HG03064 (cell line): ENCODE measurements at regions not wholly inside any gene's neighbourhood (a gene's known extent, or its start where the extent isn't known, plus 50 kb on each side); places are given as distances from the start of the nearest gene placed in this dataset.

ENCODE experiments used
- ATAC-seq: cut with Tn5 transposase; IDR thresholded peaks from one replicate; pipeline ENCODE4 v1.9.1; 2021; ENCODE audit warnings: low read depth; ENCODE audit not compliant: unreplicated experiment

- no peak for ATAC-seq
Measured at GRCh38 chr11:37406651-37407050, 808.6 kb upstream of the RAG2 start.

DNA sequence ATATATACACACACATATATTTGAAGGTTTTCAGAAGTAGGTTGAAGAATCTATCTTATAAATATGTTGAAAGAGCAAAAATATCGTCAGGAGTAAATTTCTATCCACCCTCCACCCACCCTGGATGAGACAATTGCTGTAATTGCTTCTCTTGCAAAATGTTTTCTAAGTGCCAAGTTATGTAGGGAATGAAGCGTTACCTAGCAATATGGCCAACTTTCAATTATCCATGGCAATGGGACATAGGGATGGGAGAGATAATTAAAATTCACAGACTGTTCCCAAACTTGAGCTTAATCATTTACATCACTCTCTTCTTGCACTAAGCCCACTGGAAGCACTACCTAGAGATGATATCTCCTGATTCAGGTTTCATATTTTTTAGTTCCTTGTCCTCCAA is 806.2 kb upstream of the RAG2 start:
- ATAC-seq: no peak

- no peak for ATAC-seq
Measured at GRCh38 chr11:37402663-37403062, 804.6 kb upstream of the RAG2 start.

DNA sequence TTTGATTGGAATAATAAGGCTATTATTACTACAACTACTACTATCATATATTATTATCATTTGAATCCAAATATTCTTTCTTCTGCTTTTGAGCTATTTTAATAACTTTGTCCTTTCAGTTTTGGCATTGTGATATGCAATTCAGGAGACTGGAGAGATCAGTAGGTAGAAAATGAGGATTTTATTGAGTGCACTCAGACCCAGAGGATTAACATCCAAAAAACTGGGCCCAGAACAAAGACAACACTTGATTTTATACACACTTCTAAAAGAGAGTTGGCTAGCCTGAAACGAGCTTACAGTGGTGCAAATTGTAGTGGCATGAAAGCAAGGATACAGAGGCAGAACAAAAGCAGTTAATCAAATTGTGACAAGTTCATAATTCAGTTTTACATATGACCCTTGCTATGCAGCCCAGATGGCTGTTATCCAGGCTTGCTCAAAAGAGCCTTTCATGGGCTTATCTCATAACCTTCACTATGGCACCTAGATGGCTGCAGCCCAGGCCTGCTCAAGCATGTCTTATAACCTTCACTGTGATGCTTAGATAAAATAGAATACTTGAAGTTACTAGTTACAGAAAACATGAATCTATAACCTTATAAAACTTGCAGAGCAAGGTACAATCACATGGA is 796.3 kb upstream of the RAG2 start:
- no peak for ATAC-seq

DNA sequence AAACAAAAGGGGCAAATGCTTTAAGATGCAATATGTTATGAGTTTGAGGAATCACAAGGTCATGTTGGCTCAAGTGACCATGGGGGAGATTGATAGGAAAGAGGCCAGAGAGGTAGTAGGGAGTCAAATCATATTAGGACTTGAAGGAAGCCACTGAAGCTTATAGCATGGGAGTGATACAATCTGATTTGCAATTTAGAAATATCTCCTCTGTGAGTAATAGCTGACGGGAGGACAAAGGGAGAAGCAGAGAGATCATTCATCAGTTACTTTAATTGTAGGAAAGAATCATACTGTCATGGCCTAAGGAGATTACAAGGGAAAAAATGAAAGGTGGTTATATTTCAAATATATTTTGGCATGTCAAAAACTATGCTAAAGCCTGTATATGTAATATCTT is 793.6 kb upstream of the RAG2 start:
- ATAC-seq: no peak

GRCh38 chr11:37390576-37391083 is 792.6 kb upstream of the RAG2 start:
- ATAC-seq: no peak

DNA sequence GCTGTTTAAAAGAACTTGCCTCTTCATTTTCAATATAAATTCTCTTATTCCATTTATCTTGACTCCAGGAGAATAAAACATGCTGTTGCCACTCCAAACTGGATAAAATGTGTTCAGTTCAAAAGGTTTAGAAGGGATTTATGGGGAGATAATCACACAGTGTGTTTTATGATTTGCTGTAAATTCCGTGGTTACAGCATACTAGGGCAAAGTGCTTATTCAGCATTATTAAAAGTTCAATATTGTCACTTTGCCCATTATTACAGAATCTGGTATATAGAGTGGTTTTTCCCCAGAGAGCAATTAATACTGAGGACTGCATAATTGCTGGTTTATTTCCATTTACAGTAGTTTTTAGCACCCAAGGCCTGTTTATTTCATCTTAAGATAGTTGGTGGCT is 780.9 kb upstream of the RAG2 start:
- no peak for ATAC-seq

- no peak for ATAC-seq
Measured at GRCh38 chr11:37372667-37373066, 774.6 kb upstream of the RAG2 start.

DNA sequence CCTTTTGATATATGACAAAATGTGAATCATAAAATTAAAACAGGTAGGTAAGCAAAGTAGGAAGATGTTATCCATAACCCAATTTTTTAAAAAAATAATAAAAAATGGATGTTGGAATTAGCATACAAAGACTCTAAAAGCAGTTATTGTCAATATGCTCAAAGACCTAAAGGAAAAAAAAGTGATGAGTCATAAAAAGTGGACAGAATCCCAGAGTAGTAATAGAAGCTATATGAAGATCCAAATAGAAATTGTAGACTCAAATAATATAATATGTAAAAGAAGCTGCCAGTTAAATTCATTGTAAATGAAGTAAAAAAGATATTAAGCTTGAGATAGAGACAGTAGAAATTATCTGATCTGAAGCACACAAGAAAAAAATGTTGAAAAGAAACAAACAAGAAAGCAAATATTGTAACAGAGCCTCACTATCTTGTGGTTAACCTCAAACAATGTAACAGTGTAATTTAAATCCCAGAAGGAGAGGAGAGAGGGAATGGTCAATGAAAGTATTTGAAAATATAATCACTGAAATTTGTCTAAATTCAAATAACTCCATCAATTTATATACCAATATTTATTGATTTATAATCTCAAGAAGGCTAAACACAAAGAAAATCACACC is 773.4 kb upstream of the RAG2 start:
- ATAC-seq: no peak

GRCh38 chr11:37370817-37371216 is 772.8 kb upstream of the RAG2 start:
- no peak for ATAC-seq

DNA sequence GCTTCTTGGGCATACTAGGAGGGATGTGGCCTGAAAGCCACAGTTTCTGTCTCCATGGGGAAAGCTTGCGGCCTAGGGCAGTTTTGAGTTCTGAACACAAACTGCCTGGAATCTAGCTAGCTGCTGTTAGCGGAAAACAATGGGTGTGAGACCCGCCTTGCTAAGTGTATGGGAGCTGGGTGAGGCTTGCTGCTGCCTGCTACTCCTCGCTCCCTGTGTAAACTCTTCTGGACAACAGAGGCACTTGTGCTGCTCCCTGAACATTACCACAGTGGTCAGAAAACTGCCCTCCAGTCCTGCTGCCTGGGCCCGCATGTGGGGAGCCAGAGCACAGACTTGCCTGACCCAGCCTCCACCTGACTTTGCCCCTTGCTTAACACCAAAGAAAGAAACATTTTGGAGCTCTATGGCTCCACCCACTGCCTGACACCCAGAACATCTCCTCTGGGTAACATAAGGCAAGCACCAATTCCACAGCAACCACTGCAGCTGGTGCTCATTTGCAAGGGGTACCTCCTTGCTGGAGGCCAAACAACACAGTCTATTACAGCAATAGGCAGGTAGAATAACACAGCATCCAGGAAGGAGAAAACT is 766.3 kb upstream of the RAG2 start:
- ATAC-seq: no peak

GRCh38 chr11:37353192-37353591 is 755.2 kb upstream of the RAG2 start:
- no peak for ATAC-seq

GRCh38 chr11:37352485-37352884 is 754.4 kb upstream of the RAG2 start:
- no peak for ATAC-seq

GRCh38 chr11:37343290-37343689 is 745.3 kb upstream of the RAG2 start:
- ATAC-seq: no peak

DNA sequence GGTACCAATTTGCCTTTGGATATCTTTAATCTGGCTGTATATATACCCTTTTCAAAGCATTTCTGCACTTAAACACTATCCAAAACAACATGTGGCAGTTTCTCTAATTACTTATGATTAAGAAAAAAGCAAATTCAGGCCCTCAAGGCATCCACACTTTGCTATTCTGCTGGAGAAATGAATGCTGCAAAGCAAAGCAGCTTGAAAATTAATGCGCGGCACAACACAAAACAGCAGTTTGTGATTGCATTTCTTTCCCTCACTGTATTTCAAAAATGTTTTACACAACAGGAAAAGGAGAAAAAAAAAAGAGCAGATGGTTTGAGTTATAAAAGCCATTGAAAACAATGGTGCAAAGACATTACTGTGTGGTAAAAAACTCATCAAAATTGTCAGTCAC is 738.4 kb upstream of the RAG2 start:
- no peak for ATAC-seq

- no peak for ATAC-seq
Measured at GRCh38 chr11:37333345-37333744, 735.3 kb upstream of the RAG2 start.

GRCh38 chr11:37323843-37324242 is 725.8 kb upstream of the RAG2 start:
- ATAC-seq: no peak

DNA sequence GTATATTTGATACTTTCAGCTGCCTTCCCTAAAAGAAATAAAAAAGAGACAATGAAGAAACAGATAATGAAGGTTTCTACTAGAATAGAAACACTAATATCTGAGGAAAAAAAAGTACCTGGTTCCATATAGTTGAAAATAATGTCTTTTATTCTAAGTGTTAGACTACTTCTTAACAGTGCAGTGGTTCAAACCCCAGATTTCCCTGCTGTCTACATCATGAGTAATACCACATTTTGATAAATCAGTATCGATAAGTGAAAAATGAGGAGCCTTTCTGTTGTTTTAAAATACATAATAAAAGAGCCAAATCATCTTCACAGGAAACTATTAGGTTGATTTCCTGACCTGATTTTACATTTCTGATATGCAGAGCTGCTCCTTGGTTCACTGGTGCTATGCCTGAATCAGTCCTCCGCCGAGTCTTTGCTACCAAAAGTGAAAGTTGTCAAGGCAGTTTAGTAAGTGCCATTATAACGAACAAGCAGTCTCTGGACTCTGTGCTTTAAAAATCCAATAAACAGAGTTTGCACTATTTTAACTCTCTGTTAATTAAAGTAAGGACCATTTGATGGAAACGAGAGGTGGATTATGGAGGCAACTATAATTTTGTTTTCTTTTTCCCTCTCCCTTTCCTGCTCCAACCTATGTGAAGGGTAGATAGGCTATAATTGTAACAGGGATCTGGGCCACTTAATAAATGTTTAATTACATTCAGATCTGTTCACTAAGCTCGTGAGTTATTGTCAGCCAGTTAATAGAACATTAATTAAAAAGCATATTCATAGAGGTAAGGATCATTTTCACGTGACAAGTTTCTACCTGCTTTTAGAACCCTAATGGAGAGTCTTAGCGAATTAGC is 724.5 kb upstream of the RAG2 start:
- no peak for ATAC-seq

- no peak for ATAC-seq
Measured at GRCh38 chr11:37320921-37321320, 722.9 kb upstream of the RAG2 start.

DNA sequence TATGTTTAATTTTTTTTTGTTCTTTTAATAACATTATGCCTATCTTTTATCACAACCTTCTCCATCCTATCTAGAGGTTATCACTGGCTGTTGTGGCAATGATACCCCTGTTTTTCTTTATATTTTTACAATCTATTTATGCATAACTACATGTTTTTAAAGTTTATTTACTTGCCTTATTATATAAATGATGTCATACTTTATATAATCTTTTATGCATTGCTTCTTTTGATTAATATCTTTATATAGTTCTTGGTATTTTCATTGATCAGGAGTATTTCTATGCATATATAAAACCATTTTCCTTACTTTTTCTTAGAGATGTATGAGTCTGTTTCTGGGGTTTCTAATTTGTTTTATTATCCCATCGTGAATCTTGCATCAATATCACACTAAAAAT is 719.8 kb upstream of the RAG2 start:
- ATAC-seq: no peak

GRCh38 chr11:37313266-37313665 is 715.2 kb upstream of the RAG2 start:
- no peak for ATAC-seq
